Naive B cell (primary cell): ENCODE measurements at regions not wholly inside any gene's neighbourhood (a gene's known extent, or its start where the extent isn't known, plus 50 kb on each side); places are given as distances from the start of the nearest gene placed in this dataset.
A peak's percentile ranks its signal among the peaks of the same experiment; 100 is the strongest.
"Not testable (repeated sequence)": the region's sequence is repeated elsewhere in the genome, so short reads cannot be mapped to it uniquely, and the experiment has no call there.

Experiments
- ATAC-seq, 2 donors: fragments of 150-1000 bp; cut with Tn5 transposase; 2 replicates each; pipeline ENCODE4 v1.10.0; 2021; ENCODE audit warnings: low read depth in 2 of 2, mild to moderate bottlenecking in 2 of 2, moderate library complexity in 2 of 2
- DNase-seq: peaks from one replicate; pipeline ENCODE4 v3.0.0; 2022
- H3K27ac Mint-ChIP-seq, 6 donors: one replicate each; pipeline ENCODE4 v1.8.0; 2020 to 2022; ENCODE audit warnings: mild to moderate bottlenecking in 6 of 6, mixed read lengths in 6 of 6, moderate library complexity in 5 of 6, inconsistent platforms in 2 of 6
- H3K27me3 Mint-ChIP-seq, 3 donors: one replicate each; pipeline ENCODE4 v1.8.0; 2021 to 2022; ENCODE audit warnings: mixed read lengths in 3 of 3, mild to moderate bottlenecking in 1 of 3
- H3K36me3 Mint-ChIP-seq, 2 donors: one replicate each; pipeline ENCODE4 v1.8.0; 2020 to 2022; ENCODE audit warnings: mixed read lengths in 2 of 2, inconsistent platforms in 1 of 2, mild to moderate bottlenecking in 1 of 2
- H3K4me1 Mint-ChIP-seq, 3 donors: one replicate each; pipeline ENCODE4 v1.8.0; 2020 to 2022; ENCODE audit warnings: mixed read lengths in 3 of 3, inconsistent platforms in 1 of 3, mild to moderate bottlenecking in 1 of 3, moderate library complexity in 1 of 3
- H3K4me3 Mint-ChIP-seq, 8 donors: one replicate each; pipeline ENCODE4 v1.8.0; 2020 to 2022; ENCODE audit warnings: mild to moderate bottlenecking in 8 of 8, mixed read lengths in 8 of 8, moderate library complexity in 8 of 8, inconsistent platforms in 2 of 8
- H3K9me3 Mint-ChIP-seq, 7 donors: one replicate each; pipeline ENCODE4 v1.8.0; 2020 to 2022; ENCODE audit warnings: mixed read lengths in 7 of 7, mild to moderate bottlenecking in 5 of 7, inconsistent platforms in 2 of 7, moderate library complexity in 1 of 7

DNA sequence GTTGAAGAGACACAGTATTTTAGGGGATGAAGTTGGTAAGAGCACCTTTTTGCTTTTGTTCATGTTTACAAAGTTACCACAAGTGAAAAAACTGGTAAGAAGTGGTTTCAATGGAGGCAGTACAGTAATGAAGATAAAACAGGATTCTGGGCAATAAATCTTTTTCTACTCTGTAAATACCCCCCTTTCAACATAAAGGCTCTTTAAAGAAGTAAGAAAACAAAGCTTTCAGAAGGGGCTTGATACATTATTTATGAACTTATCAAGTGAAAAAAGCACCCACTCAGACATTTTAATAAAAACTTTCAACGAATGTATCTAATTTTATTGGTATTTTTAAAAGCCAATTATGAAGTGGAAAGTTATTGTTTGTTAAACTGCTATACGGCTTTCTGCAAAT, 522.9 kb downstream of the ZEB2 start:
- Mint-ChIP-seq H3K4me3 (no peak overlapping the region), H3K36me3 (no peaks in the 10 kb centered on the region), H3K4me1 (no peaks in the 10 kb centered on the region), H3K9me3 (peaks cover 0 to 2% (median 0%) of the 10 kb centered on the region in 7 donors), H3K27me3 (no peaks in the 10 kb centered on the region), H3K27ac (no peak overlapping the region)
- DNase-seq (no peak), ATAC-seq (no peak)

DNA sequence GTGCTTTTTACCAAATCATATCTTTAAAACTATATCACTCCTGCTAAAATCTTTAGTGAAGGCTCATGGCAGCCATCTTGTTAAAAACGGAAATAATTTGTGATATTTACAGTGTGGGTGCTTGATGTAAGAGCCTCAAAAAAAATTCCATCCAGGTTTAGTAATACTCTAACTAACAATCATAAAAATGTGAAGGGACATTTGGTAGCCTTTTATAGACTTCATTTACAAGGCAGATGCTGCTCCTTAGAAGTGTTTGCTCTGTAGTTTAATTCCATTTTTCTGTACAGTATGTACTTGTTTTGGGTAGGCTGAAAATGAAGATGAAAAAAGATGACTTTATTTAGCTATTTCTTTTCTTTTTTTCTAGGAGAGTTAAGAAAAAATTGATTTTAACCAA, 525.0 kb downstream of the ZEB2 start:
- H3K9me3 Mint-ChIP-seq = peaks cover 0 to 10% (median 6%) of the 10 kb centered on the region in 7 donors
- ATAC-seq (no peak), DNase-seq (no peak)
- H3K4me3 Mint-ChIP-seq = no peak overlapping the region
- H3K27ac Mint-ChIP-seq = no peak overlapping the region
- peaks cover 0 to 7% of the 10 kb centered on the region in 2 donors for H3K36me3 Mint-ChIP-seq
- no peaks in the 10 kb centered on the region for H3K27me3 Mint-ChIP-seq
- H3K4me1 Mint-ChIP-seq = no peaks in the 10 kb centered on the region

DNA sequence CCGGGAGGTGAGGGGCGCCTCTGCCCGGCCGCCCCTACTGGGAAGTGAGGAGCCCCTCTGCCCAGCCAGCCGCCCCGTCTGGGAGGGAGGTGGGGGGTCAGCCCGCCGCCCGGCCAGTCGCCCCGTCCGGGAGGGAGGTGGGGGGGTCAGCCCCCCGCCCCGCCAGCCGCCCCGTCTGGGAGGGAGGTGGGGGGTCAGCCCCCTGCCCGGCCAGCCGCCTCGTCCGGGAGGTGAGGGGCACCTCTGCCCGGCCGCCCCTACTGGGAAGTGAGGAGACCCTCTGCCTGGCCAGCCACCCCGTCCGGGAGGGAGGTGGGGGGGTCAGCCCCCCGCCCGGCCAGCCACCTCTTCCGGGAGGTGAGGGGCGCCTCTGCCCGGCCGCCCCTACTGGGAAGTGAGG, 528.3 kb downstream of the ZEB2 start:
- H3K36me3 Mint-ChIP-seq, ATAC-seq, H3K27ac Mint-ChIP-seq, H3K27me3 Mint-ChIP-seq, H3K4me3 Mint-ChIP-seq, H3K4me1 Mint-ChIP-seq, DNase-seq: not testable (repeated sequence)
- H3K9me3 Mint-ChIP-seq = peaks cover 0 to 10% (median 5%) of the 10 kb centered on the region in 7 donors

DNA sequence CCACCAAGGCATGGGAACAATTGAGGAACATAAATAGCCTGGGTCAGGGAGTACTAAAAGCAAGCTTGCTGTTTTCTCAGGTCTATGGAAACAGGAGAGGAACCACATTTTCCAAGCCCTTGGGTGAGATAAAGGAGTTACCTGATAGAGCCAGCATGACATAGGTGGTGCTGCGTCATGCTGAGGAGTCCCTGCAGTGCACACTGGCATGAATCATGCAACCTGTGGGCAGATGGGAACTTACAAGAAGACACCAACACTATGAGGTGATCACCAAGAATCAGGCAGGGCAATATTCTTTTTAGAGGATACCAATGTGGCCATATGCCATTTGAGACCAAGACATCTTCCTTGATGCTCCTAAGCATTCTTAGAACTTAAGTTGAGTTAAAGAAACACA, 531.8 kb downstream of the ZEB2 start:
- H3K36me3 Mint-ChIP-seq = peaks cover 0 to 8% of the 10 kb centered on the region in 2 donors
- H3K27ac Mint-ChIP-seq = no peak overlapping the region
- H3K4me1 Mint-ChIP-seq = no peaks in the 10 kb centered on the region
- DNase-seq (no peak), ATAC-seq (no peak)
- peaks cover 0 to 10% (median 5%) of the 10 kb centered on the region in 7 donors for H3K9me3 Mint-ChIP-seq
- H3K4me3 Mint-ChIP-seq = no peak overlapping the region
- no peaks in the 10 kb centered on the region for H3K27me3 Mint-ChIP-seq

DNA sequence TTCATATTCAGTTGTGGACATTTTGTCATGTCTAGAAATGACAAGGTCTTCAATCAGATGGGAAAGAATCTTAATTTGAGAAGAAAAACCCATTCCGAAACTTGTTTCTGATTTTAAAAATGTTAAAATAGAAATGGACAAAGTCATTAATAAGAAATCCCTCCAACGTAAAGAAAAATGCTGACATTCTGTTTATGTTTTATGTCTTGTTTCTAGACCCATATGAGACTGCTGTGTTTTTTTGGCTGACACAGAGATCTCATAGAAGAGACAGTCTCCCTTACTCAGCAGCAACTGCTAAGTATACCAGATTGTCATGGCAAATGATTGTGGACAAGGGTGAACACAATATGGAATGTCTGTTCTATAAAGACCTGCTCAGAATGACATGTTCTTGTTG, 538.5 kb downstream of the ZEB2 start:
- Mint-ChIP-seq H3K27me3 (no peaks in the 10 kb centered on the region), H3K4me1 (no peaks in the 10 kb centered on the region), H3K9me3 (no peaks in the 10 kb centered on the region), H3K4me3 (no peak overlapping the region), H3K27ac (no peak overlapping the region), H3K36me3 (no peaks in the 10 kb centered on the region)
- ATAC-seq = no peak
- no peak for DNase-seq

DNA sequence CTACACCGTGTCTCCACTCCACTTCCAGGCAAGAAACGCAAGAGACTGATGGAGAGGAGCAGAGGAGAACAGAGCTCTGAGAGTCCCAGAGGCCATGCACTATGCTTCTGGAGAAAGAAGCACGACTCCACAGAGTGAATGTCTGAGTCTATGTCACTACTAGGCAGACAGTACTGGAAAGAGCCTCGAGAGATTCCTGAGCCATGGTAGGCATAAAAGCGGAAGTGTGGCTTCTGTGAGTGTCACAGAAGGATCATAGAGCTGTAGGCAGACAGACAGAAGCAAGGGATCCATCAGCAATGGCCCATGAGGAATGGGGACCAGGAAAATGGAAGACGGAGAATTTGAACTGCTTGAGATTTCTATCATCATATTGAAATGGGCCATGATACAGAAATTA, 542.6 kb downstream of the ZEB2 start:
- Mint-ChIP-seq H3K27me3 (no peaks in the 10 kb centered on the region), H3K9me3 (no peaks in the 10 kb centered on the region), H3K4me1 (no peaks in the 10 kb centered on the region), H3K4me3 (no peak overlapping the region), H3K36me3 (no peaks in the 10 kb centered on the region), H3K27ac (no peak overlapping the region)
- DNase-seq (no peak), ATAC-seq (no peak)

GRCh38 chr2:143975216-143975615, 544.7 kb downstream of the ZEB2 start:
- H3K9me3 Mint-ChIP-seq = no peaks in the 10 kb centered on the region
- no peaks in the 10 kb centered on the region for H3K4me1 Mint-ChIP-seq
- ATAC-seq (no peak), DNase-seq (no peak)
- no peak overlapping the region for H3K27ac Mint-ChIP-seq
- H3K27me3 Mint-ChIP-seq = no peaks in the 10 kb centered on the region
- H3K4me3 Mint-ChIP-seq = no peak overlapping the region
- H3K36me3 Mint-ChIP-seq = peaks cover 0 to under 1% of the 10 kb centered on the region in 2 donors

- no peak overlapping the region for H3K27ac Mint-ChIP-seq
- no peak for ATAC-seq
- DNase-seq = no peak
- no peaks in the 10 kb centered on the region for H3K9me3 Mint-ChIP-seq
- peaks cover 0 to 4% of the 10 kb centered on the region in 2 donors for H3K36me3 Mint-ChIP-seq
- no peaks in the 10 kb centered on the region for H3K27me3 Mint-ChIP-seq
- no peak overlapping the region for H3K4me3 Mint-ChIP-seq
- no peaks in the 10 kb centered on the region for H3K4me1 Mint-ChIP-seq
Observed at GRCh38 chr2:143974262-143974661, 545.7 kb downstream of the ZEB2 start.

DNA sequence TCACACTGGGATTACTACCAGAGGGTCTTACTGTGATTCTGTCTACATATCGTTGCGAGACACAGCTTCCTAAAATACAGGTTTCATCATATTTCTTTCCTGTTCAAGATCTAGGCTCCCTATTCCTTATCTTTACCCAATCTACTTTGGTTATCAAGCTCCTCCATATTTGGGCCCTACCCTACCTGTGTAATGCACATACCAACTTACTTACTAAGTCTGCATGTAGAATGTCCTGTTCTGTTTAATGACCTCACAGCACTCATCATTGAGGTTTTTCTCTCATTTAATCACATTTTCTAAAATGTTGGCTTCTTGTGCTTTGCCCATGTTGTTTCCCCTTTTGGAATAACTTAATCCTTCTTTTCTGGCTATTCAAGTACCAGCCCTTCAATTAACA, 551.1 kb downstream of the ZEB2 start:
- ATAC-seq (no peak), DNase-seq (no peak)
- H3K27ac Mint-ChIP-seq = peak overlapping the region in 1 of 6 donors; percentile 75
- no peak overlapping the region for H3K4me3 Mint-ChIP-seq
- H3K4me1 Mint-ChIP-seq = no peaks in the 10 kb centered on the region
- peaks cover 0 to 4% of the 10 kb centered on the region in 2 donors for H3K36me3 Mint-ChIP-seq
- no peaks in the 10 kb centered on the region for H3K27me3 Mint-ChIP-seq
- no peaks in the 10 kb centered on the region for H3K9me3 Mint-ChIP-seq

DNA sequence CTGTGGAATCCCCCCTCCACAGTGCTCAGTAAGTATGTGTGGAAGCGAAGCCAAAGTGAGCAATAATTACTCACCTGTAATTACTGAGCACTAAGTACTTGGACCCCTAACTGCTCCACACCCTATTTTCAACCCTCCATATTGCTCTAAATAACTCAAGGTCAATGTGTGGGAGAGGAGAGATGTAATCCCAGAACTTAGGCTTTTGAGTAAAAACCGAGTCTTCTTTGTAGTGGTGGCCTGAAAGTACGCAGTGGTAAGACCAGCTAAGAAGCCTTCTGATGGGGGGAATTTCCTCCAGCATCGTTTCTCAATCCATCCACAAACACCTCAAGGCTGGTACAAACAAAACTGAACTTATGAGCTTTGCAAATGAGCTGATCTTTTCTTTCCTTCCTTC, 551.6 kb downstream of the ZEB2 start:
- DNase-seq = no peak
- no peaks in the 10 kb centered on the region for H3K27me3 Mint-ChIP-seq
- peaks cover 0 to 4% of the 10 kb centered on the region in 2 donors for H3K36me3 Mint-ChIP-seq
- H3K9me3 Mint-ChIP-seq = no peaks in the 10 kb centered on the region
- H3K4me1 Mint-ChIP-seq = no peaks in the 10 kb centered on the region
- H3K27ac Mint-ChIP-seq = peak overlapping the region in 1 of 6 donors; percentile 75
- no peak for ATAC-seq
- H3K4me3 Mint-ChIP-seq = no peak overlapping the region

GRCh38 chr2:143965493-143966164, 554.3 kb downstream of the ZEB2 start:
- no peak overlapping the region for H3K4me3 Mint-ChIP-seq
- H3K27ac Mint-ChIP-seq = no peak overlapping the region
- H3K36me3 Mint-ChIP-seq = peaks cover 9 to 22% of the 10 kb centered on the region in 2 donors
- H3K4me1 Mint-ChIP-seq = no peaks in the 10 kb centered on the region
- no peak for ATAC-seq
- H3K9me3 Mint-ChIP-seq = peaks cover 0 to 5% (median 0%) of the 10 kb centered on the region in 7 donors
- no peaks in the 10 kb centered on the region for H3K27me3 Mint-ChIP-seq
- no peak for DNase-seq

DNA sequence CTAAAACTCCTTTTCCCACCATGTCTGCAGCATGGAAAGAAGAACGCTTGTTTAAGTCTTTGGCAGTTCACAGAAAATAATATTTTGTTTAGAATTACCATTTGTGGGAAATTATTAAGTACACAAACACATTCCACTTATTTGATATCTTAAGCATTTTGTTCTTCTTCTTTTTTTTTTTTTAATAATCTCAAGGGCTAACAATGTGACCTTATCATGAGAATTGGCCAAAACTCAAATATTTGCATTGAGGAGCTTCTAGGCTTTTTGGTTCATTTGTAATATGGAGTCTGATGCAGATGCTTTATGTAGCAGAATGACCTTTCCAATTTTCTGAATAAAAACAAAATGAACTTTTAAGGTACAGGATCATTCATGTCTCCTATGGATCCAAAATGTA, 555.0 kb downstream of the ZEB2 start:
- Mint-ChIP-seq H3K4me1 (no peaks in the 10 kb centered on the region), H3K4me3 (no peak overlapping the region), H3K36me3 (peaks cover 16 to 26% of the 10 kb centered on the region in 2 donors), H3K27me3 (no peaks in the 10 kb centered on the region), H3K27ac (no peak overlapping the region), H3K9me3 (peaks cover 0 to 12% (median 5%) of the 10 kb centered on the region in 7 donors)
- DNase-seq (no peak), ATAC-seq (no peak)

DNA sequence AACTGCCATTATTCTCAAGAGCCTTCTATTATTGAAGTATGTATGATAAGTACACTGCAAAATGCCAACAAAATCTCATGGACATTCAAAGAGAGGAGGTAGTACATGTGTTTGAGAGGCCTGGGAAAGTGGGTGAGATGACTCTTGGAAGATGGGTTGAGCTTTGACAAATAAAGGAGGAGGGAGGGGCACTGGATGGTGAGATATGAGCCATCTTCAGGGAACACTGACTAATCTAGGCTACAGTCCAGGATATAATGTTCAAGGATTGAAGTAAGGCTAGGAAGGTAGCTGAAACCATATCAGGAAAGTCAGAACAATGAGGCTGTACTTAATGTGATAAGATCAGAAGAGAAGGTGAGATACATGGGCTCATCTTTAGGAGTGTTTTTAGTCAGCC, 559.7 kb downstream of the ZEB2 start:
- H3K4me1 Mint-ChIP-seq = no peaks in the 10 kb centered on the region
- DNase-seq (no peak), ATAC-seq (no peak)
- H3K27me3 Mint-ChIP-seq = no peaks in the 10 kb centered on the region
- peaks cover 18 to 26% of the 10 kb centered on the region in 2 donors for H3K36me3 Mint-ChIP-seq
- no peak overlapping the region for H3K27ac Mint-ChIP-seq
- peaks cover 0 to 13% (median 5%) of the 10 kb centered on the region in 7 donors for H3K9me3 Mint-ChIP-seq
- no peak overlapping the region for H3K4me3 Mint-ChIP-seq

DNA sequence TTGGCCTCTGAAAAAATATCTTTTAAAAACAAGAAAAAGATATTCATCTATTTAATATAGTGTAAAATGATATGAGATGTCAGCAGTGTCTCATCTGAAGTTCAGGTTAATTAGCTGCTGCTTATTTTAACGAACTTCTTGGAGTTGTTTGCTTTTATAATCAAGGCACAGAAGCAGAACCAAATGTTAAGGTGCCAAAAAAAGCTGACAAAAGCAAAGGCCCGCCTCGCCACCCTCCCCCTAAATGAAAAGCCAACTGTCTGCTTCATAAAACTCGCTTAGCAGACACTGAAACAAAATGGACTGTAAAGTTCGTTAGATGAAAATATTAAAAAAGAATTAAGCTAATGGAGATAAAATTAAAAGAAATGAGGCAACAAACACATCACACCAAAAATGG, 562.6 kb downstream of the ZEB2 start:
- no peaks in the 10 kb centered on the region for H3K27me3 Mint-ChIP-seq

More for the DNA sequence above, 562.6 kb downstream of the ZEB2 start:
- peaks cover 18 to 26% of the 10 kb centered on the region in 2 donors for H3K36me3 Mint-ChIP-seq
- H3K4me1 Mint-ChIP-seq = no peaks in the 10 kb centered on the region
- peaks cover 0 to 13% (median 5%) of the 10 kb centered on the region in 7 donors for H3K9me3 Mint-ChIP-seq
- H3K4me3 Mint-ChIP-seq = no peak overlapping the region
- no peak for ATAC-seq
- no peak overlapping the region for H3K27ac Mint-ChIP-seq
- DNase-seq = no peak
